Ovary (tissue), 1 donor: ENCODE measurements at regions not wholly inside any gene's neighbourhood (a gene's known extent, or its start where the extent isn't known, plus 50 kb on each side); places are given as distances from the start of the nearest gene placed in this dataset.

Source experiments
- EP300 ChIP-seq: sonication (generic); formaldehyde crosslinking; IDR thresholded peaks from one replicate; pipeline ENCODE4 v1.6.1; 2017; ENCODE audit warnings: antibody characterized with exemption
- POLR2A ChIP-seq: fragments of 450-650 bp; IDR thresholded peaks from one replicate; pipeline ENCODE4 v1.6.1; 2017; ENCODE audit warnings: antibody characterized with exemption, mild to moderate bottlenecking, moderate library complexity

DNA sequence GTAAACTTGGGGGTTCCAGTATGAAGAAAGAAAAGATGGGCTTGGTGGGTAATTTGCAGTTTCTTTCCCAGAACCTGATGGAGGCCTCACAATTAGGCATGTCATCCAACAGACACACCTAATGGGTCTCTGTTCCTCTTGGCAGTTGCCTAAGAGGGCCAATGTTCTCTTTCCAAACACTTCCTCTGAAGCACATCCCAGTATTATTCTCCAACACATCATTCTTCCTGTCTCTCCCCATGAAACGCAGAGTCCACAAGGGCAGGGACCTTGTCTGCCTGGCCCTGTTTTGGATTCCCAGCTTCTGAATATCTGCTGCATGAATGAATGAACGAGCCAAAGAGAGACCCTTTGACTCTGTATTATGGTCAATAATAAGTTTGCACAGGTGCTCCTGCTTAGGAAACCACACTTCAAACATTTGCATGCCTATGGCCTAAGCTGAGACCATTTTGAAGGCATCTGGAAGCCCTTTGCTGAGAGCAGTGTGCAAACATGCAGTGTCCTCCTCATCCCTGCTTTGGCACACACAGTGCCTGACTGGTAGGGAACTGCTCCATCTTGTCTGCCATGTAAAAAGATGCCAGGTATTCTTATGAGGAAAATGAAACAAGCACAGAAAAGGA is 100.9 kb upstream of the CHST15 start:
- TF ChIP-seq POLR2A (no peak), EP300 (no peak)
